ENCODE measurements at regions not wholly inside any gene's neighbourhood (a gene's known extent, or its start where the extent isn't known, plus 50 kb on each side); places are given as distances from the start of the nearest gene placed in this dataset.

- no peak for DNase-seq
Measured at GRCh38 chrX:68944211-68944610, 115.4 kb downstream of the EFNB1 start.

GRCh38 chrX:68942840-68943239, 114.0 kb downstream of the EFNB1 start:
- no peak for DNase-seq

- DNase-seq: no peak
Measured at GRCh38 chrX:68942104-68942503, 113.3 kb downstream of the EFNB1 start.

- no peak for DNase-seq
Measured at GRCh38 chrX:68941385-68941952, 112.6 kb downstream of the EFNB1 start.

GRCh38 chrX:68940601-68941000, 111.8 kb downstream of the EFNB1 start:
- no peak for DNase-seq

- DNase-seq: no peak
Measured at GRCh38 chrX:68939868-68940267, 111.0 kb downstream of the EFNB1 start.

- DNase-seq: no peak
Measured at GRCh38 chrX:68938244-68939004, 109.6 kb downstream of the EFNB1 start.

GRCh38 chrX:68937581-68937980, 108.8 kb downstream of the EFNB1 start:
- DNase-seq: no peak

GRCh38 chrX:68936608-68937007, 107.8 kb downstream of the EFNB1 start:
- DNase-seq: no peak

GRCh38 chrX:68936126-68936525, 107.3 kb downstream of the EFNB1 start:
- no peak for DNase-seq

GRCh38 chrX:68935362-68935761, 106.5 kb downstream of the EFNB1 start:
- no peak for DNase-seq

- no peak for DNase-seq
Measured at GRCh38 chrX:68934922-68935321, 106.1 kb downstream of the EFNB1 start.

- no peak for DNase-seq
Measured at GRCh38 chrX:68934421-68934820, 105.6 kb downstream of the EFNB1 start.

GRCh38 chrX:68932611-68933010, 103.8 kb downstream of the EFNB1 start:
- no peak for DNase-seq

GRCh38 chrX:68931345-68931744, 102.5 kb downstream of the EFNB1 start:
- DNase-seq: no peak

- DNase-seq: no peak
Measured at GRCh38 chrX:68930542-68931317, 101.9 kb downstream of the EFNB1 start.

GRCh38 chrX:68929332-68930150, 100.7 kb downstream of the EFNB1 start:
- DNase-seq: no peak

- DNase-seq: no peak
Measured at GRCh38 chrX:68928401-68928800, 99.6 kb downstream of the EFNB1 start.

GRCh38 chrX:68927178-68927577, 98.4 kb downstream of the EFNB1 start:
- DNase-seq: no peak

GRCh38 chrX:68923147-68923546, 94.3 kb downstream of the EFNB1 start:
- DNase-seq: no peak

GRCh38 chrX:68922013-68922412, 93.2 kb downstream of the EFNB1 start:
- no peak for DNase-seq

- DNase-seq: no peak
Measured at GRCh38 chrX:68920561-68920960, 91.7 kb downstream of the EFNB1 start.

GRCh38 chrX:68919707-68920106, 90.9 kb downstream of the EFNB1 start:
- DNase-seq: no peak

All from activated CD4-positive, alpha-beta T cell treated with anti-CD3 and anti-CD28 coated beads, Interleukin-2, amount 50 U/mL, for 1 hour (primary cell).